ENCODE measurements at regions not wholly inside any gene's neighbourhood (a gene's known extent, or its start where the extent isn't known, plus 50 kb on each side); places are given as distances from the start of the nearest gene placed in this dataset.

- DNase-seq (ENCODE audit: low read depth), result no peak
These were observed 50.4 kb upstream of the SERTAD2 start for GRCh38 chr2:64704161-64704560.

GRCh38 chr2:64704996-64705395, 51.3 kb upstream of the SERTAD2 start:
- DNase-seq (ENCODE audit: low read depth), result no peak

GRCh38 chr2:64707276-64707675, 53.6 kb upstream of the SERTAD2 start:
- no peak for DNase-seq (ENCODE audit: low read depth)

DNA sequence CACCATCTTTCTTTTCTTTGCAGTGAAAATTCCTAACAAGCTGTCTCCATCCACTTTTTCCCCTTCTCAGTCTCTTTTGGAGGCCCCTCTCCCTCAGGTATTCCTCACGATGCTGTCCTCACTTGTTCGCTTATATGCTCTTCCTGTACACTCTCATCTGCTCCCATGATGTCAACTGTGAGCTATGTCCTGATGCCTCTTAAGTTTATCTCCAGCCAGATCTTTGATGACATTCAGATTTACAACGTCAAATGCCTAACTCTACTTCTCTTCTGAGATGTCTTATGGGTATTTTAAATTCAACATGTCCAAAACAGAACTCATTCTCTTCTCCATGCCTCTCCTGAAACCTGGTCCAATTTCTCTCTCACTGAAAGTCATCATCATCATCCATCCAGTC, 55.1 kb upstream of the SERTAD2 start:
- no peak for DNase-seq (ENCODE audit: low read depth)

GRCh38 chr2:64711252-64711800, 57.6 kb upstream of the SERTAD2 start:
- DNase-seq (ENCODE audit: low read depth), result no peak

GRCh38 chr2:64713686-64714085, 60.0 kb upstream of the SERTAD2 start:
- DNase-seq (ENCODE audit: low read depth), result no peak

DNA sequence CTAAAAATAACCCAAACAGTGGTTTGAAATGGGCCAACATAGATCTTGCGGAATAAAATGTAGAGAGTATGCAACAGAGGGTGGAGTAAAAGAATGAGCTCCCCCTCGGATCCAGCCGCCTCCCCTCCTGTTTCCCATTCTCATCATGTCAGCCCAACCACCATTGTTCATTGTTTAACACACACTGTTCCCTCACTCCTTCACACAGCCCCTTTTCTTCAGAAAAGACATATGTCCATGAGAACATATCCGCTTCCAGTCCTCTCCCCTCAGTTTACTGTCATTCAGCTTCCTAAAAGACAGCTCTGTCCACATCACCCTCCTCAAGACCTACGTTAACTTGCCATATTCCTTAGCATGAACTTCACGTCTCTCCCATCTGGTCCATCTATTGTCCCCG, 62.9 kb upstream of the SERTAD2 start:
- DNase-seq (ENCODE audit: low read depth), result no peak

DNA sequence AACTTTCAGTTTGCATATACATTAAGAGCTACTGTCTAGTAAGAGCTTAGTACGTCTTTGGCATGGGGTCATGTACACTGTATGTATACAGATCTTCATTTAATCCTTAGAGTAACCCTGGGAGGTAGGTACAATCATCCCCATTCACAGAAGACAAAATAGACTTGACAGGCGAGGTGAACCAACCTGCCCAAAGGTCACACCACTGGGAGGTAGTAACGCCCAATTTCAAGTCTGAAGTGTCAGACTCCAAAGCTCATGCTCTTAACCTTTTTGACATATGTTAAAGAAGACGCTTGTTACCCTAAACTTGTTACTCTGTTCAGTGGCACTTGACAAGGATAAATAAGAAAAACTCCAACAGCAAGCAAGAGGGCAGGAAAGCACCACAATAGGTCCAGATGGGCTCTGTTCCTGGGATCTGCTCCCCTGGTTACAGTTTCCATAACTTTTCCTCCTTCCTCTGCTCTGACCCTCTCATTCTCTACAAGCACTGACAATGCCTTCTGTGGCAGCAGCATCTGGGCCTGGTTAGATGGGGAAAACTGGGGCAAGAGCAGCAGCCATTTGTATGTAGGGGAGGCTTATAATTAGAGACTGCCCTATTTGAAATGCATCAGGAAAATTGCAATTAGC, 64.7 kb upstream of the SERTAD2 start:
- no peak for DNase-seq (ENCODE audit: low read depth)

DNA sequence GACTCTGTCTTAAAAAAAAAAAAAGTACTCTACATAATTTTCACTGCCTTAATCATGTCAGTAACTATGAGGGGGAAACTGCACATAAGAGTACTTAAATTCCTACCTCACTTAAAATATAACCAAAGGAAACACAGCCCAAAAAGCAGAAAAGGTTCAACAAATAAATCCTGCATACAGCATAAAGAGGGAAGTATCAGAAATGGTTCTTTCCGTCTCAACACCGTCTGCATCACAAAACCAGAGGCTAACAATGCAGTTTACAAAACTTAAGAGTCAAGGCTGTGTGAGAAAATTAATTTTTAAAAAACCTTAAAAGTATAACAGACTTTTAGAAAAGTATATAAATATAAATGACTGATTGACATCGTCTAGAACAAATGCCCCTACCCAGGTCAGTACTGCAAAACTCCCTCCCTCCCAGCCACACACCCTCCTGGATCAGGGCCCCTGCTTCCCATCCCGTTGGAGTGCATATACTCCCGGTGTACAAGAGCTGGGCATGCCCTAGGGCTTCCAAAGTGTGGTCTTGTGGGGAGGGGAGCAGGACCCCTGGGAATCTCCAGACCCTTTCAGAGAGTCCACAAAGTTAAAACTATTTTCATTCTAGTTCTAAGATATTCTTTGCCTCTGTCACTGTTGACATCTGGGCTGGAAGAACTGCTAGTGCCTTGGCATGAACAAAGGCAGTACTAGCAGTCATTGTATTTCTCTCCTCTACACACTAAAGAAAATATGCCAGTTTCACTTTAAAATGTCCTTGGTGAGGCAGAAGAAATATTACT, 67.0 kb upstream of the SERTAD2 start:
- DNase-seq (ENCODE audit: low read depth), result no peak

DNA sequence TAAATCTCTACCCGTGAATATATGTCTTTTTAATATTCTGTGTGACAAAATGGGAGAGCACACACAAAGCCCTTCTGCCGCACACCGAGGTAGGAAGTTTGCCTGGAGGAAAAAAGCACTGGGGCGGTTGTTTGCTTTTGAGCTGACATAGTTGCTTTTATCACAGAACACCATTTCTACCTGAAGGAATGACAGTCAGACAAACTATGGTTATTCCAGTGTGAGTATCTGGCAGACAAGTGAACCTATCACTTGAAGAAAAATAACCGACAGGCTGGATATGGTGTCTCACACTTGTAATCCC, 67.6 kb upstream of the SERTAD2 start:
- no peak for DNase-seq (ENCODE audit: low read depth)

DNA sequence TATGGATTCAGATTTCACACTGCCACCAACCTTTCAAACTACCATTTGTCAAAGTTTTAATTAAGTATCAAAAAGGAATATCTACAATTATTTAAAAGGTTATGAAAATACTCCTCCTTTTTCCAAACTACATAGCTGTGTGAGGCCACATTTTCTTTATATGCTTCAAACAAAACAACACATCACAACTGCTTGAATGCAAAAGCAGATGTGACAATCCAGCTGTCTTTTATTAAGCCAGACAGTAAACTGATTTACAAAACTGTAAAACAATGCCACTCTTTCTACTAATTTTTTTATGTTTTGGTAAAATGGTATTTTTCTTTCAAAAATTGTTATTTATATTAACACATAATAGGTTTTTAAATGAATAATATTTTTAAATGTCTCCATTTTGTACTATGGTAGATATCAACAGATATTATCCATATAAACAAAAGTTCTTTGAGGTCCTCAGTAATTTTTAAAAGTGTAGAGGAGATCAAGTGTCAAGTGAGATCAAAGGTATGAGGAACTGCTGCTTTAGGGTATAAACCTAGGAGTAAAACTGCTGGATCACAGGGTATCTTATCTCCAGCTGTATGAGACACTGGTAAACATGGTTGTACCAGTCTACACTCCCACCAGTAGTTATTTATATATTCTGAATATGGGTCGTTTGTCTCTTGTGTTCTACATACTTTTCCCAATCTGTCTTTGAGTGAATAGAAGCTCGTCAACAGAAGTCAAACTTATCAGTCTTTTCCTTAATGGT, 68.8 kb upstream of the SERTAD2 start:
- DNase-seq (ENCODE audit: low read depth), result no peak

DNA sequence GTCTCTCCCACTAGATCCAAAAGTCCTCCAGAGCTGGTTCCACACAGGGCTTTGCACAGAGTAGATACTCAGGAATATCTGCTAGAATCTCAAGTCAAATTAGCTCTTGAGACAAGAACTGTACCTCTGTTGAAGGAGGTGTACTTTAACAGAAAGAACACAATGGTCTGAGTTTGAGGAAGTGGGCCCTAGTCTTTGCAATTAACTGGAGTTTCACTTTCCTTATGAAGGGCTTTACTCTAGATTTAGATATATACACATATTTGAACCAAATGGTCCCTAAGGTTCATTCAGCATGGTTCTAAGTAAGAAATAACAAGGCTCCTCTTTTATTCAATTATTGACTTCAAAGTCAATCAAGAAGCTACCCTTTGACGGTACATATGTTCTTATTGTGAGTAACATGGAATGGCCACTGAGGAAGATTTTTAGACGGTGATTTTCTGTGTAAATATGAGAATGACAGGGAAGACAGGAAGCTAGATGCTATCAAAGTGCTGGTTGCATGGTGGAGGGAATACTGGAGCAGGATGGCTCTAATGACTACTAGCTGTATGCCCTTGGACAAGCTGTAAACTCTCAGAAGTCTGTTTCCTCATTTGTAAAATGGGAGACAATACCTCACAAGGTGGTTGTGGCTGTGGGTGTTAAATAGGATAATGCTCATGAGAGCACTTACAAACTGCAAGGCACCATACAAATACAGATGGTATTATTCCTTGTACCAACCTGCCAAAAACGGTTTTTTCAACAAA, 73.5 kb upstream of the SERTAD2 start:
- DNase-seq (ENCODE audit: low read depth), result no peak

DNA sequence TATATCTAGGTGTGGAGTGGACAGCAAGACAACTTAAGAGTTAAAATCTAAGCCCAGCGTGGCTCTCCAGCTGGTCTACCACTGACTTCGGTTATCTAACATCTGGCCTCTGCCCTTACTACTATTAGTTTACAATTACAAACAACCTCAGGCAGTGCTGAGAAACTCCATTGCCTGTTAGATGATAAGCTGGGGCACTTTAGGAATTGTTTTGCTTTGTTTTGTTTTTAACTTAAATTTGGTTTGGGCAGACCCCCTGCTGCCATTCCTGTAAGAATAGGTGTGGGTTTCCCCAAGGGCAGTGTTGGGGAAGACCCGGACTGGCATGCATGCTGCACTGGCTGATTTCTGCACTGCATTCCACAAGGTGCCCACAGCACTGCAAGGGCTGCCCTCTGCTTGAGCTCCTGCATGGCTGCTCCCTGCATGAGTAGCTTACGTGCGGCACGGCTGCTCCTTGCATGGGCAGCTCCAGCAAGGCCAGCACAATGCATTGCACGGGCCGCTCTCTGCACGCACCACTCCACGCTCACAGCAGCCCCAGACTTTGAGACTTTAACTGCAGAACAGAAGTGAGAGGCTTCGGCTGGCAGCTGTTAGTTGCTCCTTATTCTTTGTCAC, 74.2 kb upstream of the SERTAD2 start:
- no peak for DNase-seq (ENCODE audit: low read depth)

GRCh38 chr2:64730551-64731262, 77.0 kb upstream of the SERTAD2 start:
- no peak for DNase-seq (ENCODE audit: low read depth)

DNA sequence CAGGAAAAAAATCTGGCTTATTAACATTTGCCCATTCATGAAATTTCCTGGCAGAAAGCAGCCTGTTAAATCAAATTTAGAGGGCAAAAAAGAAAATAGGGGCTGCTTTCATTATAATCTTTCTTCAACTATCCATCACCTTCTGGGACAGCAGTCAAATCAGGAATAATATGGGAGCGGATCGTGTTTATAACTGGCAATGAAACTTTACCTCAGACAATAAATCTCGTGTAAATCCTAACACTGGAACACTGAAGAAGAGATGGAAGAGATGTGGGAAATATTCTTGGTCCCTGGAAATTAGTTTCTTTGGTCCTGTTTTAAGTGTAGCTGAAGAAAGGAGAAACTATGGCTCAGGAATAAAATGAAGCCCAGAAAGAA, 77.5 kb upstream of the SERTAD2 start:
- no peak for DNase-seq (ENCODE audit: low read depth)

DNA sequence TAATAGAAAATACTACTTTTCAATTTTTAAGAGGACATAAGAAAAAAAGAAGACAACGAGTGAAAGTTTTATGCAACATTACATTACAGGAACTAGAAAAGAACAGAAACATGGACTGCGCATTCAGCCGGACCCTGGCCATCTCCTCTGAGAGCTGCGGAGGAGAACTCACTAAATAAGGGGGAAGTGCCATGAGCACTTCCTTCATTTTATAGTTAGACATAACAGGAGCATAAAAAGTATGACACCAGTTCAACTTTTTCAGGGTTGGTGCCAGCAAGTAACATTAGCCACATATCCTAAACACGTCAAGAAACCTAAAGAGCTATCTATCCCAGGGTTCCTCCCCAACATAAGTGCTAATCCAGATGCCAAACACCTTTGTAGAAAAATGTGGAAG, 78.0 kb upstream of the SERTAD2 start:
- DNase-seq (ENCODE audit: low read depth), result no peak

GRCh38 chr2:64732146-64732545, 78.4 kb upstream of the SERTAD2 start:
- DNase-seq (ENCODE audit: low read depth), result no peak

DNA sequence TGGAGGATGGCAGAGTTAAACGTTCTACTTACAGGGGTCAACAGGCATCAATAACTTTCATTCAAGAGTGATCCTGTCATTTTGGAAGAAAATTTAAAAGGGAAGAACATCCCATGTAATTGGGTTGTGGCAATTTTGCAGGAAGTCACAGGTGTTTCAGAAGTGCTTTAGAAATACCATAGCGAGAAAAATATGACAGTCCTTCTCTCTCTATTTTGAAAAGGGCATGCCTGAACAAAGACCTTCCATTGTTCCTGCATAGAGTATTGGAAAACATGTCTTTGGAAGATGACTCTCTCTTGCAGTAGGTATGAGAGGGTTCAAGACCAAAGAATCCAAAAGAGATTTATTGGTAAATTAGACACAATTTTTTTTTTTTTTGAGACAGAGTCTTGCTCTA, 81.8 kb upstream of the SERTAD2 start:
- no peak for DNase-seq (ENCODE audit: low read depth)

DNA sequence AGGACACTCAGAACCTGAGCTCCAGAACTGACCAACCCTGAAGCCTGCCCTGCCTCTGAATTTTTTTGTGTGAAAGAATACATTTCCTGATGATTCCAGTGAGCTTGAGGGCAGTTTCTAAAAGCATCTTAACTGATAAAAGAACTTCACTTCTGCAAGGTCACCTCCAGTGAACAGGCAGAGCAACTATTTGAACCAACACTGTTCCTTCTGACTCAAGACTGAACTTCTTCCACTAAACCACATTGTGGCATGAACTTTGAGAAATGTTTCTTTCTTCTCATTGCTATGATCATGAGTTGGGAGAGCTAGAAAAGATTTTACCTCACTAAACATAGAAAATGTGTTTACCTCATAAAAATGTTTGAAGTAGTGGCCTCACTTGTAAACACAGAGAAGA, 83.8 kb upstream of the SERTAD2 start:
- DNase-seq (ENCODE audit: low read depth), result no peak

DNA sequence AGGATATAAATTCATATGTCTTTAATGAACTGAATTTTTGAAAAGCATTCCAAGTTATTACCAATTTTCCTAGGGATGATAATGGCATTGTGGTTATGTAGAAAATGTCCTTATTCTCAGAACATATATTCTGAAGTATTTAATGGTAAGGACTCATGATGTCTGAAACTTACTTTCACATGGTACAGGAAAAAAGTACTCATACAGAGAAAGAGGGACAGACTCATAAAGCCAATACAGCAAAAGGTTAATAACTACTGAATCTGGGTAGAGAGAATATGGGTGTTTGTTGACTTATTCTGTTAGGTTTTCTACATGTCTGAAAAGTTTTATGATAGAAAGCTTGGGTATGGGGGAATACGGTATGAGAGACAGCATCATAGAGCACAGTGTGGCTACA, 84.3 kb upstream of the SERTAD2 start:
- DNase-seq (ENCODE audit: low read depth), result no peak

DNA sequence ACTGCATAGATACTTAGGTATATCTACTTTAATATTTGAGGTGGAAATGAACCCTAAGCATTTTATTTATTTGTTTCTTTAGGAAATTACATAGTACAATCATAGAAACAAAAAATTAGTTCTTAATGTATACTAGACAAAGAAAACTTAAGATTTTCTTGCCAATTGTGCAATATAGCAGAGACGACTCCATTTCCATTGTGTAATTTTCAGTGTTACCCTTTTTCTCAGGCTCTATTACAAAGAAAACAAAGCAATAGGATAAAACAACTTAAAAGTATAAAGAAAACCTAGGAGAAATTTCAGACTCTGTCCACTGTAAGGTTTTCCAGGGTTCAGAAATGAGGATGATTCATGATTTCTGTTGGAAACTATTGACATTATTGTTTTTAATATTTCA, 89.0 kb upstream of the SERTAD2 start:
- DNase-seq (ENCODE audit: low read depth), result no peak

Data from activated gamma-delta T cell treated with anti-CD3 and anti-CD28 coated beads, Interleukin-2, amount 50 U/mL, for 16 hours (primary cell).